K562 (cell line): ENCODE measurements at regions not wholly inside any gene's neighbourhood (a gene's known extent, or its start where the extent isn't known, plus 50 kb on each side); places are given as distances from the start of the nearest gene placed in this dataset.

Experiments
- ARID1B ChIP-seq: fragments of 450-650 bp; IDR thresholded peaks from 2 replicates; pipeline ENCODE4 v1.6.1; 2016; ENCODE audit warnings: antibody characterized with exemption, mild to moderate bottlenecking, inconsistent platforms
- C11orf30 ChIP-seq: fragments of 450-650 bp; IDR thresholded peaks from 2 replicates; pipeline ENCODE4 v1.6.1; 2016; ENCODE audit warnings: low read depth, mild to moderate bottlenecking
- CBFA2T3 ChIP-seq: fragments of 450-650 bp; IDR thresholded peaks from 2 replicates; pipeline ENCODE4 v1.6.1; 2017
- EP300 ChIP-seq: IDR thresholded peaks from 2 replicates; pipeline ENCODE4 v1.6.1; 2012; ENCODE audit warnings: low read length, improper control_type of control experiment
- ETS2 ChIP-seq: IDR thresholded peaks from 2 replicates; pipeline ENCODE4 v1.6.1; 2016; ENCODE audit warnings: borderline replicate concordance, missing genetic modification characterization, mild to moderate bottlenecking, moderate library complexity, missing compliant biosample characterization; ENCODE audit not compliant: poor library complexity, severe bottlenecking
- ETV5 ChIP-seq: sonication (generic); formaldehyde crosslinking; IDR thresholded peaks from 2 replicates; pipeline ENCODE4 v1.4.0; 2020; ENCODE audit warnings: low read depth, mild to moderate bottlenecking, missing genetic modification reagents
- GABPB1 ChIP-seq: sonication (generic); formaldehyde crosslinking; IDR thresholded peaks from 2 replicates; pipeline ENCODE4 v1.8.0; 2022; ENCODE audit warnings: mild to moderate bottlenecking, missing genetic modification reagents
- GATA2 ChIP-seq: sonication (generic); formaldehyde crosslinking; IDR thresholded peaks from 2 replicates; pipeline ENCODE4 v1.4.0; 2020; ENCODE audit warnings: mild to moderate bottlenecking, missing genetic modification reagents
- IFI16 ChIP-seq: fragments of 250-450 bp; sonication (Bioruptor Pico); IDR thresholded peaks from 2 replicates; pipeline ENCODE4 v2.1.2; 2022; ENCODE audit warnings: mild to moderate bottlenecking, inconsistent platforms
- LCOR ChIP-seq: sonication (generic); formaldehyde crosslinking; IDR thresholded peaks from 2 replicates; pipeline ENCODE4 v1.8.0; 2022; ENCODE audit warnings: mild to moderate bottlenecking, missing genetic modification reagents
- MEIS2 ChIP-seq: fragments of 450-650 bp; IDR thresholded peaks from 2 replicates; pipeline ENCODE4 v1.6.1; 2014; ENCODE audit warnings: mild to moderate bottlenecking; ENCODE audit not compliant: partially characterized antibody
- MTA1 ChIP-seq: fragments of 450-650 bp; IDR thresholded peaks from 2 replicates; pipeline ENCODE4 v1.6.1; 2017; ENCODE audit warnings: borderline replicate concordance
- NR4A1 ChIP-seq, 2 experiments: fragments of 250-450 bp in 1 of 2; fragments of 450-650 bp in 1 of 2; sonication (Bioruptor Pico) in 1 of 2; IDR thresholded peaks; 2 replicates each; pipeline versions ENCODE4 v1.4.0 to v1.6.1; 2016 to 2020; ENCODE audit warnings: mild to moderate bottlenecking in 2 of 2, missing compliant biosample characterization in 1 of 2, missing genetic modification characterization in 1 of 2, moderate library complexity in 1 of 2
- PBX2 ChIP-seq, 2 experiments: IDR thresholded peaks in 1 of 2; conservative IDR thresholded peaks in 1 of 2; 2 replicates each; pipeline ENCODE4 v1.6.1; 2016; ENCODE audit warnings: low read depth in 2 of 2, mild to moderate bottlenecking in 1 of 2, missing compliant biosample characterization in 1 of 2, missing genetic modification characterization in 1 of 2, moderate library complexity in 1 of 2
- PKNOX1 ChIP-seq: fragments of 450-650 bp; IDR thresholded peaks from 2 replicates; pipeline ENCODE4 v1.6.1; 2016
- RAD21 ChIP-seq, 2 experiments: fragments of 250-450 bp in 1 of 2; fragments of 450-650 bp in 1 of 2; sonication (Bioruptor Pico) in 1 of 2; formaldehyde crosslinking in 1 of 2; IDR thresholded peaks in 1 of 2; conservative IDR thresholded peaks in 1 of 2; 2 replicates each; pipeline versions ENCODE4 v1.4.0 to v1.8.0; 2020 to 2022; ENCODE audit warnings: mild to moderate bottlenecking in 2 of 2, moderate library complexity in 1 of 2
- TFAM ChIP-seq: fragments of 250-450 bp; sonication (Bioruptor Pico); conservative IDR thresholded peaks from 2 replicates; pipeline ENCODE4 v1.5.0; 2021; ENCODE audit warnings: mild to moderate bottlenecking, moderate library complexity
- VEZF1 ChIP-seq: fragments of 200-800 bp; sonication (Bioruptor generic); IDR thresholded peaks from 2 replicates; pipeline ENCODE4 v1.6.1; 2017; ENCODE audit warnings: missing genetic modification characterization, missing compliant biosample characterization
- ZBTB7A ChIP-seq: IDR thresholded peaks from 2 replicates; pipeline ENCODE4 v1.6.1; 2011; ENCODE audit warnings: low read depth, mild to moderate bottlenecking, low read length, moderate library complexity, borderline replicate concordance; ENCODE audit not compliant: control insufficient read depth
- ZEB2 ChIP-seq: fragments of 450-650 bp; IDR thresholded peaks from 2 replicates; pipeline ENCODE4 v1.6.1; 2016
- ZFP1 ChIP-seq: fragments of 450-650 bp; formaldehyde crosslinking; IDR thresholded peaks from 2 replicates; pipeline ENCODE4 v1.4.0; 2020; ENCODE audit warnings: mild to moderate bottlenecking, mixed read lengths
- ZNF24 ChIP-seq: fragments of 450-650 bp; IDR thresholded peaks from 2 replicates; pipeline ENCODE4 v1.6.1; 2016
- ZNF41 ChIP-seq: fragments of 250-450 bp; sonication (Bioruptor Pico); conservative IDR thresholded peaks from 2 replicates; pipeline ENCODE4 v1.4.0; 2020; ENCODE audit warnings: mild to moderate bottlenecking

GRCh38 chr5:138641547-138642298, 66.5 kb upstream of the HSPA9 start (continued):
- TF ChIP-seq ETV5 (CRISPR knock-in tag) (0 out of 2 replicates have a peak, but pooled peaks have one; percentile 40), ARID1B (peak; percentile 36; the same call in 1 of the 2 replicates), ZFP1 (CRISPR knock-in tag) (no peak), LCOR (CRISPR knock-in tag) (peak; percentile 55; the same call in 1 of the 2 replicates), PKNOX1 (peak; percentile 74), ETS2 (tag) (no peak), RAD21 (CRISPR knock-in tag; conservative IDR thresholded peaks at IDR 0.05 in 1 of 2, IDR thresholded peaks at IDR 0.05 in 1 of 2) (peak; percentile 59 to 86), IFI16 (CRISPR knock-in tag) (no peak), ZEB2 (0 out of 2 replicates have a peak, but pooled peaks have one; percentile 16), EP300 (peak; percentile 33; the same call in 1 of the 2 replicates), VEZF1 (CRISPR knock-in tag) (peak; percentile 39; the same call in 1 of the 2 replicates), PBX2 (CRISPR knock-in tag; IDR thresholded peaks at IDR 0.05; ENCODE audit: low read depth) (no peak), PBX2 (tag; conservative IDR thresholded peaks at IDR 0.05; ENCODE audit: low read depth) (peak; percentile 84), NR4A1 (CRISPR knock-in tag; IDR thresholded peaks at IDR 0.05) (no peak), NR4A1 (tag; IDR thresholded peaks at IDR 0.05) (no peak), MTA1 (0 out of 2 replicates have a peak, but pooled peaks have one; percentile 34), GABPB1 (CRISPR knock-in tag) (peak; percentile 43; the same call in 1 of the 2 replicates), CBFA2T3 (peak; percentile 17; the same call in 1 of the 2 replicates), GATA2 (CRISPR knock-in tag) (peak; percentile 88), MEIS2 (peak; percentile 89), ZNF41 (CRISPR knock-in tag) (no peak), ZBTB7A (no peak), TFAM (CRISPR knock-in tag) (no peak), ZNF24 (peak; percentile 52; the same call in 1 of the 2 replicates), C11orf30 (0 out of 2 replicates have a peak, but pooled peaks have one; percentile 22)
